WTC11 (cell line): ENCODE measurements at regions not wholly inside any gene's neighbourhood (a gene's known extent, or its start where the extent isn't known, plus 50 kb on each side); places are given as distances from the start of the nearest gene placed in this dataset.

Experiments
- ATAC-seq: fragments of 200-7000 bp; cut with Tn5 transposase; 2 replicates; pipeline ENCODE4 v1.10.0; 2021; ENCODE audit warnings: mild to moderate bottlenecking, moderate library complexity
- CTCF ChIA-PET: fragments of 300-600 bp; sonication (Branson Sonifier 250); formaldehyde crosslinking; loops from one replicate; lab custom pipeline; 2021; ENCODE audit warnings: antibody characterized with exemption; lab: Charles Lee
- POLR2A ChIA-PET: fragments of 350-600 bp; sonication (Branson Sonifier 250); formaldehyde crosslinking; loops from one replicate; lab custom pipeline; 2021; ENCODE audit warnings: antibody characterized with exemption; lab: Charles Lee
- DNase-seq: peaks from one replicate; pipeline ENCODE4 v3.0.0; 2021; ENCODE audit warnings: low spot score
- H3K27ac Mint-ChIP-seq: 2 replicates; pipeline ENCODE4 v1.8.0; 2021; ENCODE audit warnings: mixed read lengths
- H3K27me3 Mint-ChIP-seq: 2 replicates; pipeline ENCODE4 v1.8.0; 2021; ENCODE audit warnings: low read depth, mild to moderate bottlenecking, moderate library complexity, mixed read lengths
- H3K36me3 Mint-ChIP-seq: 2 replicates; pipeline ENCODE4 v1.8.0; 2021; ENCODE audit warnings: mixed read lengths
- H3K4me1 Mint-ChIP-seq: 2 replicates; pipeline ENCODE4 v1.8.0; 2022; ENCODE audit warnings: mixed read lengths
- H3K4me3 Mint-ChIP-seq: 2 replicates; pipeline ENCODE4 v1.8.0; 2021; ENCODE audit warnings: mild to moderate bottlenecking, moderate library complexity, mixed read lengths
- H3K9me3 Mint-ChIP-seq: 2 replicates; pipeline ENCODE4 v1.8.0; 2021; ENCODE audit warnings: mixed read lengths
- AFF4 ChIP-seq: sonication (generic); formaldehyde crosslinking; IDR thresholded peaks from 2 replicates; pipeline ENCODE4 v1.8.1; 2023; ENCODE audit warnings: mild to moderate bottlenecking, missing genetic modification reagents, borderline replicate concordance
- AR ChIP-seq: fragments of 250-450 bp; sonication (Bioruptor Pico); IDR thresholded peaks from 2 replicates; pipeline ENCODE4 v1.9.0; 2021; ENCODE audit warnings: mild to moderate bottlenecking
- ATF1 ChIP-seq: sonication (generic); formaldehyde crosslinking; IDR thresholded peaks from 2 replicates; pipeline ENCODE4 v1.8.1; 2023; ENCODE audit warnings: mild to moderate bottlenecking, moderate library complexity, missing genetic modification reagents
- ATF2 ChIP-seq: sonication (generic); formaldehyde crosslinking; IDR thresholded peaks from 2 replicates; pipeline ENCODE4 v1.8.1; 2022; ENCODE audit warnings: low read depth, missing genetic modification reagents, borderline replicate concordance
- ATF3 ChIP-seq: sonication (generic); formaldehyde crosslinking; conservative IDR thresholded peaks from 2 replicates; pipeline ENCODE4 v1.8.1; 2022; ENCODE audit warnings: mild to moderate bottlenecking, missing genetic modification reagents
- ATF6 ChIP-seq: sonication (generic); formaldehyde crosslinking; IDR thresholded peaks from 2 replicates; pipeline ENCODE4 v1.8.1; 2023; ENCODE audit warnings: mild to moderate bottlenecking, missing genetic modification reagents
- CREM ChIP-seq: sonication (generic); formaldehyde crosslinking; IDR thresholded peaks from 2 replicates; pipeline ENCODE4 v1.8.1; 2022; ENCODE audit warnings: mild to moderate bottlenecking, missing genetic modification reagents, moderate library complexity
- ELF4 ChIP-seq: sonication (generic); formaldehyde crosslinking; IDR thresholded peaks from 2 replicates; pipeline ENCODE4 v1.8.1; 2022; ENCODE audit warnings: low read depth, mild to moderate bottlenecking, moderate library complexity, missing genetic modification reagents
- GABPB1 ChIP-seq: sonication (generic); formaldehyde crosslinking; IDR thresholded peaks from 2 replicates; pipeline ENCODE4 v1.8.1; 2023; ENCODE audit warnings: mild to moderate bottlenecking, missing genetic modification reagents
- GTF2I ChIP-seq: fragments of 250-450 bp; sonication (Bioruptor Pico); conservative IDR thresholded peaks from 2 replicates; pipeline ENCODE4 v1.4.0; 2021; ENCODE audit warnings: mild to moderate bottlenecking
- HMGA2 ChIP-seq: fragments of 250-450 bp; sonication (Bioruptor Pico); IDR thresholded peaks from 2 replicates; pipeline ENCODE4 v1.4.0; 2021; ENCODE audit warnings: mild to moderate bottlenecking, moderate library complexity
- IRF1 ChIP-seq: sonication (generic); formaldehyde crosslinking; IDR thresholded peaks from 2 replicates; pipeline ENCODE4 v1.8.0; 2023; ENCODE audit warnings: missing genetic modification reagents
- NFYB ChIP-seq: sonication (generic); formaldehyde crosslinking; conservative IDR thresholded peaks from 2 replicates; pipeline ENCODE4 v1.8.0; 2022; ENCODE audit warnings: low read depth, missing genetic modification reagents
- PRDM15 ChIP-seq: sonication (generic); formaldehyde crosslinking; IDR thresholded peaks from 2 replicates; pipeline ENCODE4 v1.8.0; 2022; ENCODE audit warnings: missing genetic modification reagents
- PREB ChIP-seq: sonication (generic); formaldehyde crosslinking; IDR thresholded peaks from 2 replicates; pipeline ENCODE4 v1.8.1; 2022; ENCODE audit warnings: mild to moderate bottlenecking, missing genetic modification reagents, moderate library complexity, borderline replicate concordance
- RELA ChIP-seq: sonication (generic); formaldehyde crosslinking; IDR thresholded peaks from 2 replicates; pipeline ENCODE4 v1.8.1; 2022; ENCODE audit warnings: missing genetic modification reagents, mild to moderate bottlenecking, borderline replicate concordance
- RORB ChIP-seq: fragments of 250-450 bp; sonication (Bioruptor Pico); IDR thresholded peaks from 2 replicates; pipeline ENCODE4 v1.9.0; 2021; ENCODE audit warnings: mild to moderate bottlenecking
- TEAD4 ChIP-seq: sonication (generic); formaldehyde crosslinking; IDR thresholded peaks from 2 replicates; pipeline ENCODE4 v1.8.0; 2022; ENCODE audit warnings: mild to moderate bottlenecking, missing genetic modification reagents
- ZNF263 ChIP-seq: sonication (generic); formaldehyde crosslinking; IDR thresholded peaks from 2 replicates; pipeline ENCODE4 v1.8.1; 2022; ENCODE audit warnings: low read depth, mild to moderate bottlenecking, moderate library complexity, missing genetic modification reagents

GRCh38 chr4:111839141-111839540, 306.1 kb upstream of the FAM241A start:
- no peak for ATAC-seq
- no peak for DNase-seq
- peaks cover 1% of the 10 kb centered on the region; the same call in 1 of the 2 replicates for H3K36me3 Mint-ChIP-seq
- CTCF ChIA-PET, result interaction anchor here (1.6 kb wide), 1 partner anchor 15 kb away, joined by 11 read pairs; no protein-coding TSS in a partner anchor
- H3K27me3 Mint-ChIP-seq, result no peaks in the 10 kb centered on the region; the same call in 1 of the 2 replicates
- peaks cover 2% of the 10 kb centered on the region for H3K9me3 Mint-ChIP-seq
- TF ChIP-seq ELF4 (CRISPR knock-in tag) (no peak), TEAD4 (CRISPR knock-in tag) (no peak), RELA (no peak), ZNF263 (no peak), IRF1 (CRISPR knock-in tag) (no peak), NFYB (CRISPR knock-in tag) (no peak), GABPB1 (no peak), AR (CRISPR knock-in tag) (no peak), ATF3 (CRISPR knock-in tag) (no peak), CREM (CRISPR knock-in tag) (no peak), GTF2I (CRISPR knock-in tag) (no peak), RORB (CRISPR knock-in tag) (no peak), AFF4 (CRISPR knock-in tag) (no peak), ATF6 (CRISPR knock-in tag) (no peak), HMGA2 (CRISPR knock-in tag) (no peak), ATF1 (CRISPR knock-in tag) (no peak), PREB (no peak), ATF2 (CRISPR knock-in tag) (no peak), PRDM15 (no peak)
- POLR2A ChIA-PET, result no interaction called here
- no peak overlapping the region for H3K4me3 Mint-ChIP-seq
- peaks cover 10% of the 10 kb centered on the region; the same call in 1 of the 2 replicates for H3K4me1 Mint-ChIP-seq
- no peak overlapping the region for H3K27ac Mint-ChIP-seq
